ENCODE measurements at regions not wholly inside any gene's neighbourhood (a gene's known extent, or its start where the extent isn't known, plus 50 kb on each side); places are given as distances from the start of the nearest gene placed in this dataset.

- TF ChIP-seq RAD51 (IDR thresholded peaks at IDR 0.05; ENCODE audit: borderline replicate concordance, low read depth) = no peak
- TF ChIP-seq CTCF (IDR thresholded peaks at IDR 0.05 in 2 of 3, conservative IDR thresholded peaks at IDR 0.05 in 1 of 3; ENCODE audit: insufficient read depth in 2 of 3, low read depth in 1 of 3, low read length in 3 of 3) = no peak
- no peak for TF ChIP-seq FIP1L1 (IDR thresholded peaks at IDR 0.05; ENCODE audit: low read depth, low read length, poor library complexity, severe bottlenecking)
- TF ChIP-seq ARID3B (CRISPR knock-in tag; IDR thresholded peaks at IDR 0.05; ENCODE audit: borderline replicate concordance) = no peak
- TF ChIP-seq JUNB (CRISPR knock-in tag; conservative IDR thresholded peaks at IDR 0.05) = no peak
These were observed 294.2 kb upstream of the TCF21 start for GRCh38 chr6:133594652-133595110.

Data from K562 (cell line).